COLO829 (cell line): ENCODE measurements at regions not wholly inside any gene's neighbourhood (a gene's known extent, or its start where the extent isn't known, plus 50 kb on each side); places are given as distances from the start of the nearest gene placed in this dataset.

Experiments used
- DNase-seq: peaks from one replicate; pipeline ENCODE4 v3.0.0; 2012; ENCODE audit warnings: low spot score

- no peak for DNase-seq
Measured at GRCh38 chr19:31501427-31502195, 152.4 kb upstream of the TSHZ3 start.

- DNase-seq = no peak
Measured at GRCh38 chr19:31502536-31503170, 153.4 kb upstream of the TSHZ3 start.

- no peak for DNase-seq
Measured at GRCh38 chr19:31503211-31503610, 154.0 kb upstream of the TSHZ3 start.

- DNase-seq = no peak
Measured at GRCh38 chr19:31504221-31504620, 155.0 kb upstream of the TSHZ3 start.

- DNase-seq = no peak
Measured at GRCh38 chr19:31505596-31505910, 156.3 kb upstream of the TSHZ3 start.

GRCh38 chr19:31506102-31506501, 156.9 kb upstream of the TSHZ3 start:
- DNase-seq = no peak

GRCh38 chr19:31510635-31511034, 161.4 kb upstream of the TSHZ3 start:
- DNase-seq = no peak

- DNase-seq = no peak
Measured at GRCh38 chr19:31511098-31511497, 161.9 kb upstream of the TSHZ3 start.

- no peak for DNase-seq
Measured at GRCh38 chr19:31511696-31512095, 162.5 kb upstream of the TSHZ3 start.

GRCh38 chr19:31512181-31512970, 163.1 kb upstream of the TSHZ3 start:
- DNase-seq = no peak

GRCh38 chr19:31513841-31514240, 164.6 kb upstream of the TSHZ3 start:
- DNase-seq = no peak

- no peak for DNase-seq
Measured at GRCh38 chr19:31515931-31516330, 166.7 kb upstream of the TSHZ3 start.

- DNase-seq = no peak
Measured at GRCh38 chr19:31516756-31517155, 167.5 kb upstream of the TSHZ3 start.

GRCh38 chr19:31517224-31518180, 168.3 kb upstream of the TSHZ3 start:
- no peak for DNase-seq

GRCh38 chr19:31518216-31519020, 169.2 kb upstream of the TSHZ3 start:
- no peak for DNase-seq

- DNase-seq = no peak
Measured at GRCh38 chr19:31519256-31519655, 170.0 kb upstream of the TSHZ3 start.

- DNase-seq = no peak
Measured at GRCh38 chr19:31519908-31520307, 170.7 kb upstream of the TSHZ3 start.

GRCh38 chr19:31520633-31521032, 171.4 kb upstream of the TSHZ3 start:
- no peak for DNase-seq

GRCh38 chr19:31525610-31526147, 176.4 kb upstream of the TSHZ3 start:
- no peak for DNase-seq

GRCh38 chr19:31527443-31527842, 178.2 kb upstream of the TSHZ3 start:
- DNase-seq = no peak

- DNase-seq = no peak
Measured at GRCh38 chr19:31528261-31528660, 179.0 kb upstream of the TSHZ3 start.
